HUDEP-2 (cell line): ENCODE measurements at regions not wholly inside any gene's neighbourhood (a gene's known extent, or its start where the extent isn't known, plus 50 kb on each side); places are given as distances from the start of the nearest gene placed in this dataset.

Experiments
- DNase-seq, 76 experiments: peaks; one replicate each; lab custom pipeline; 2025; ENCODE audit not compliant: unreplicated experiment in 76 of 76; lab: John Stamatoyannopoulos, UW

- no peak for DNase-seq
These were observed 188.2 kb downstream of the MN1 start for GRCh38 chr22:27613099-27614005.

- no peak for DNase-seq
These were observed 187.4 kb downstream of the MN1 start for GRCh38 chr22:27614006-27614649.

- no peak for DNase-seq
These were observed 186.9 kb downstream of the MN1 start for GRCh38 chr22:27614650-27615007.

GRCh38 chr22:27615408-27615807, 186.1 kb downstream of the MN1 start:
- DNase-seq: no peak

GRCh38 chr22:27616033-27616432, 185.5 kb downstream of the MN1 start:
- no peak for DNase-seq

- DNase-seq: no peak
These were observed 184.2 kb downstream of the MN1 start for GRCh38 chr22:27617214-27617881.

GRCh38 chr22:27620367-27621154, 181.0 kb downstream of the MN1 start:
- no peak for DNase-seq

GRCh38 chr22:27621486-27622070, 180.0 kb downstream of the MN1 start:
- DNase-seq: no peak

- DNase-seq: no peak
These were observed 177.5 kb downstream of the MN1 start for GRCh38 chr22:27624042-27624441.

- no peak for DNase-seq
These were observed 176.9 kb downstream of the MN1 start for GRCh38 chr22:27624705-27625104.

- no peak for DNase-seq
These were observed 175.5 kb downstream of the MN1 start for GRCh38 chr22:27625769-27626674.

- DNase-seq: no peak
These were observed 174.7 kb downstream of the MN1 start for GRCh38 chr22:27626675-27627443.

- no peak for DNase-seq
These were observed 174.1 kb downstream of the MN1 start for GRCh38 chr22:27627444-27627833.

- DNase-seq: no peak
These were observed 173.7 kb downstream of the MN1 start for GRCh38 chr22:27627901-27628300.

- no peak for DNase-seq
These were observed 173.2 kb downstream of the MN1 start for GRCh38 chr22:27628341-27628740.

- no peak for DNase-seq
These were observed 172.5 kb downstream of the MN1 start for GRCh38 chr22:27628891-27629631.

GRCh38 chr22:27629908-27630673, 171.5 kb downstream of the MN1 start:
- DNase-seq: no peak
